ENCODE measurements at regions not wholly inside any gene's neighbourhood (a gene's known extent, or its start where the extent isn't known, plus 50 kb on each side); places are given as distances from the start of the nearest gene placed in this dataset.

DNA sequence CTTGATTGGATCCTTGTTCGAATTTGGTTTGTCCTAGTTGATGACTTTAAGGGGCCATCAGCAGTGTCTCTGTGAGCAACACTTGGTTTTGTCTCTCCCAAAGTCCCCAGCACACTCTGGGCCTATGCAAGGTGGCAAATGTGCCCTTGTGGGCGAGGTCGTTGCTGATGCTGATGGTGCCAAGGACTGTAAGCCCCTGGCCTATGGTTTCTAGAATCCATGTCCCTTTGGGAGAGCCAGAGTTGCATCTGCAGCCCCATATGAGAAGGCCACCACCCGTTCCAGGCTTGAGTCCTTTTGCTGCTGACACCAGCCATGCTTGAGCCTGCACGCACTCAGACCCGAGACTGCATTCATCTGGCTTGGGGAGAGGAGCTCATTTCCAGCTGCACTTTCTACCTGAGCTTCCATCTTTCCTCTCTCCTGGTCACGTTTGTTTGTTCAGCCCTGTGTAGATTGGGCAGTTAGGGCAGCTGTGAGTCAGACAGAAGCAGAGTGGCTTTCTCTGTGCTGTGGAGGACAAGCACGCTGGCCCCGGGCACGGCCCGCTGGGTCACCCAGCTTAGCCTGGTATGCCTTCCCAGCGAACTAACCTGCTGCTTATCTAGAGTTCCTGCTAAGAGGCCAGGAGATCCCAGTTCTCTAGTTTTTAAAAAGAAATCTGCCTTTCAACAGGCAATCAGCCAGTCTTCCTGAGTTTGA is 52.1 kb upstream of the CSF3R start:
- DNase-seq, result no peak

- no peak for DNase-seq
These were observed 51.2 kb upstream of the CSF3R start for GRCh38 chr1:36533897-36534296.

DNA sequence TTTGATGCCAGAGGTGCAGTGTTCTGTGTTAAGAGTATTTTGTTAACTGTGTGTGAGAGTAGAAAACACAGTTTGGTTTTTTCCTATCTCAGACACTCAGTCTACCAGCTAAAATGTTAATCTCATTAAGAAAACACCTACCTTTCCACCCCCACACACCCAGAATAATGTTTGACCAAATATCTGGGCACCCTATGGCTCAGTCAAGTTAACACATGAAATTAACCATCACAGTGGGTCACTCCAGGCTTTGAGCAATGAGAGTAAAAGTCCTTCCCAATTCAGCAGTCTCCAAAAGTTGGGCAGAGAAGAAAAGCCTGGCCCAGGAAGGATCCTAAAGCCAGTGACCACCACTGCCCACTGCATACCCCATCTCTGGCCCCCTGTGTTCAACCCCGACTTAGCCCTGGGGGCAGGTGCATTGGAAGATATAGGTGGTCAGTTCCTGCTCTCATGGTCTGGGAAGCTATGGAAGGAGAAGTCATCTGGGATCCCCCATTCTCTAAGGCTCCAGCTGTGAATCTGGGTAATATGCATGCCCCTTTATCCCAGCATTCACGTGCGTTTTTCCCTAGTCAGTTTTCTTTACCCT is 50.2 kb upstream of the CSF3R start:
- no peak for DNase-seq

All from NCI-H226 (cell line).